Stomach (tissue), 8 donors: ENCODE measurements at regions not wholly inside any gene's neighbourhood (a gene's known extent, or its start where the extent isn't known, plus 50 kb on each side); places are given as distances from the start of the nearest gene placed in this dataset.
"Not testable (repeated sequence)": the region's sequence is repeated elsewhere in the genome, so short reads cannot be mapped to it uniquely, and the experiment has no call there.

Experiments
- DNase-seq, 2 donors: peaks; one replicate each; pipeline versions ENCODE4 v3.0.0 to v3.0.0-alpha.2; 2013 to 2019
- H3K27ac ChIP-seq, 5 donors: fragments of 200-600 bp in 4 of 5; sonication (generic) in 4 of 5; one replicate each; pipeline ENCODE4 v1.5.1; 2013 to 2019; ENCODE audit warnings: mild to moderate bottlenecking in 1 of 5, moderate library complexity in 1 of 5
- H3K27me3 ChIP-seq, 3 donors: fragments of 200-600 bp; sonication (generic); one replicate each; pipeline ENCODE4 v1.5.1; 2017 to 2019; ENCODE audit warnings: mixed run types in 1 of 3
- H3K36me3 ChIP-seq, 4 donors: fragments of 200-600 bp; sonication (generic); 1 replicate in 3 of 4; 2 replicates in 1 of 4; pipeline ENCODE4 v1.5.1; 2016 to 2019
- H3K4me1 ChIP-seq, 4 donors: fragments of 200-600 bp; sonication (generic); one replicate each; pipeline ENCODE4 v1.5.1; 2016 to 2019
- H3K4me3 ChIP-seq, 4 donors: fragments of 200-600 bp; sonication (generic) in 3 of 4; one replicate each; pipeline ENCODE4 v1.5.1; 2016 to 2019; ENCODE audit warnings: mild to moderate bottlenecking in 1 of 4
- H3K9me3 ChIP-seq, 4 donors: fragments of 200-600 bp; sonication (generic); one replicate each; pipeline ENCODE4 v1.5.1; 2016 to 2019
- CTCF ChIP-seq, 7 experiments: fragments of 450-650 bp in 4 of 7; fragments of 200-600 bp in 3 of 7; sonication (generic) in 3 of 7; IDR thresholded peaks; one replicate each; pipeline ENCODE4 v1.5.1; 2016 to 2019; ENCODE audit warnings: antibody characterized with exemption in 7 of 7, control low read depth in 2 of 7, mild to moderate bottlenecking in 1 of 7
- EP300 ChIP-seq: sonication (generic); formaldehyde crosslinking; IDR thresholded peaks from one replicate; pipeline ENCODE4 v1.6.1; 2017; ENCODE audit warnings: antibody characterized with exemption
- POLR2A ChIP-seq, 4 donors: fragments of 450-650 bp; IDR thresholded peaks; one replicate each; pipeline ENCODE4 v1.6.1; 2016; ENCODE audit warnings: antibody characterized with exemption in 4 of 4, control low read depth in 2 of 4, mild to moderate bottlenecking in 1 of 4, moderate library complexity in 1 of 4
- POLR2AphosphoS5 ChIP-seq, 3 donors: sonication (generic); formaldehyde crosslinking; IDR thresholded peaks; one replicate each; pipeline ENCODE4 v1.6.1; 2016; ENCODE audit warnings: antibody characterized with exemption in 3 of 3
- WGBS, 5 donors: extraction: QIAGEN DNeasy Blood & Tissue Kit in 3 of 5; methylation state at CpG; one replicate each; pipeline versions ENCODE4 v1.1.5 to v1.1.7; 2013 to 2018; 5-methylcytosine and 5-hydroxymethylcytosine counted together
- intact Hi-C: fragments of 100-400 bp; cut with DNase I; formaldehyde crosslinking; loops from one replicate; pipeline ENCODE4 v1.15.1; 2023; ENCODE audit warnings: low total_unique reads
- donor health status: healthy with polysubstance abuse.
- donor health status: Bipolar disorder and iron deficiency.
- donor health status: healthy.

DNA sequence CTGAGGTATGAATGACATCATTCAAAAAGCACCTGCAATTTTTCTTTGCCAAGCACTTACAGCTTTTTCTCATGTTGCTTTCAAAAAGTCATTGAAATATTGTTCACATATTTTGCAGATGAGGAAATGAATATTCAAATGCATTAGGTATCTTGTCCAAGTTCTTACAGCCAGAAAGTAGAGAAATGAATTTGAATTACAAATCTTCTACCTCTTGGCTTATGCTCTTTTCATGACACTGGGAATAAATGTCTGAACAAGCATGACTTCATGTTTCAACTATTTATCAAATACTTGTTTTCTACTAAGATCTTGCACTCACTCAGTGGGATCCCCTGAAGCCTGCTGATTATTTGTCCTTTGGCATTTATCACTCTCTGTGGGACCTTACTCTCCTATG, 267.2 kb upstream of the BTG1 start:
- H3K9me3 ChIP-seq = peaks cover 0 to 4% (median 0%) of the 10 kb centered on the region in 4 donors
- no peak for DNase-seq
- no peak overlapping the region for H3K4me3 ChIP-seq
- intact Hi-C loops = no loop called here
- H3K4me1 ChIP-seq = peaks cover 0 to 4% (median 0%) of the 10 kb centered on the region in 4 donors
- no peaks in the 10 kb centered on the region for H3K27me3 ChIP-seq
- H3K36me3 ChIP-seq = no peaks in the 10 kb centered on the region
- TF ChIP-seq CTCF (IDR thresholded peaks at IDR 0.05) (no peak), EP300 (no peak), POLR2A (IDR thresholded peaks at IDR 0.05) (no peak), POLR2AphosphoS5 (IDR thresholded peaks at IDR 0.05) (no peak)
- no peak overlapping the region for H3K27ac ChIP-seq

GRCh38 chr12:92411687-92412086, 266.0 kb upstream of the BTG1 start:
- Histone ChIP-seq H3K27me3 (no peaks in the 10 kb centered on the region), H3K36me3 (no peaks in the 10 kb centered on the region), H3K9me3 (peaks cover 0 to 5% (median 0%) of the 10 kb centered on the region in 4 donors), H3K4me1 (peaks cover 0 to 4% (median 0%) of the 10 kb centered on the region in 4 donors), H3K4me3 (no peak overlapping the region), H3K27ac (no peak overlapping the region)
- DNase-seq = no peak
- WGBS, 5 donors = 47 to 77% (median 67%) methylated on average over 2 of the region's 2 CpGs
- TF ChIP-seq CTCF (IDR thresholded peaks at IDR 0.05) = no peak
- no peak for TF ChIP-seq POLR2A (IDR thresholded peaks at IDR 0.05)
- no peak for TF ChIP-seq EP300
- TF ChIP-seq POLR2AphosphoS5 (IDR thresholded peaks at IDR 0.05) = no peak
- intact Hi-C loops = no loop called here

- intact Hi-C loops = no loop called here
- no peak overlapping the region for H3K27ac ChIP-seq
- H3K27me3 ChIP-seq = no peaks in the 10 kb centered on the region
- no peak for TF ChIP-seq POLR2AphosphoS5 (IDR thresholded peaks at IDR 0.05)
- peak in 3 of 7 experiments; percentile 16 to 37 (median 21) for TF ChIP-seq CTCF (IDR thresholded peaks at IDR 0.05)
- no peak for TF ChIP-seq POLR2A (IDR thresholded peaks at IDR 0.05)
- TF ChIP-seq EP300 = no peak
- H3K36me3 ChIP-seq = no peaks in the 10 kb centered on the region
- peak; percentile 31 to 46 for DNase-seq
- H3K4me1 ChIP-seq = no peaks in the 10 kb centered on the region
- no peak overlapping the region for H3K4me3 ChIP-seq
- H3K9me3 ChIP-seq = peaks cover 0 to 5% (median 0%) of the 10 kb centered on the region in 4 donors
Observed at GRCh38 chr12:92408072-92408900, 262.6 kb upstream of the BTG1 start.

DNA sequence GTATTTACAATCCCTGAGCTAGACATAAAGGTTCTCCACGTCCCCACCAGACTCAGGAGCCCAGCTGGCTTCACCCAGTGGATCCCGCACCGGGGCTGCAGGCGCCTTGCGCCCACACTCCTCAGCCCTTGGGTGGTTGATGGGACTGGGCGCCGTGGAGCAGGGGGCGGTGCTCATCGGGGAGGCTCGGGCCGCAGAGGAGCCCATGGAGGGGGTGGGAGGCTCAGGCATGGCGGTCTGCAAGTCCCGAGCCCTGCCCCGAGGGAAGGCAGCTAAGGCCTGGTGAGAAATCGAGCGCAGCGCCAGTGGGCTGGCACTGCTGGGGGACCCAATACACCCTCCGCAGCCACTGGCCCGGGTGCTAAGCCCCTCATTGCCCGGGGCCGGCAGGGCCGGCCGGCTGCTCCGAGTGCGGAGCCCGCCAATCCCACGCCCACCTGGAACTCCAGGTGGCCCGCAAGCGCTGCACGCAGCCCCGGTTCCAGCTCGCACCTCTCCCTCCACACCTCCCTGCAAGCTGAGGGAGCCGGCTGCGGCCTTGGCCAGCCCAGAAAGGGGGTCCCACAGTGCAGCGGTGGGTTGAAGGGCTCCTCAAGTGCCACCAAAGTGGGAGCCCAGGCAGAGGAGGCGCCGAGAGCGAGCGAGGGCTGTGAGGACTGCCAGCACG, 260.9 kb upstream of the BTG1 start:
- H3K27ac ChIP-seq, DNase-seq, H3K27me3 ChIP-seq, H3K9me3 ChIP-seq, intact Hi-C loops, H3K4me3 ChIP-seq, H3K4me1 ChIP-seq, H3K36me3 ChIP-seq: not testable (repeated sequence)
- 93 to 97% (median 96%) methylated on average over 12 to 40 of the region's 40 CpGs for WGBS, 5 donors

GRCh38 chr12:92405801-92406251, 260.2 kb upstream of the BTG1 start:
- intact Hi-C loops, H3K9me3 ChIP-seq, H3K27me3 ChIP-seq, H3K4me3 ChIP-seq, H3K36me3 ChIP-seq, H3K4me1 ChIP-seq, DNase-seq: not testable (repeated sequence)
- peak overlapping the region in 1 of 5 donors; percentile 13 for H3K27ac ChIP-seq
- WGBS, 5 donors = 75 to 92% (median 89%) methylated on average over 16 of the region's 16 CpGs
- TF ChIP-seq POLR2AphosphoS5 (IDR thresholded peaks at IDR 0.05) = peak in 1 of 3 donors; percentile 26
